Keratinocyte (primary cell): ENCODE measurements at regions not wholly inside any gene's neighbourhood (a gene's known extent, or its start where the extent isn't known, plus 50 kb on each side); places are given as distances from the start of the nearest gene placed in this dataset.

Experiments
- CTCF ChIP-seq, 3 experiments: IDR thresholded peaks in 1 of 3; conservative IDR thresholded peaks in 1 of 3; optimal IDR thresholded peaks in 1 of 3; 2 replicates in 2 of 3; 3 replicates in 1 of 3; pipeline versions ENCODE3 to v1.5.1; 2011; ENCODE audit warnings: low read length in 3 of 3, mild to moderate bottlenecking in 3 of 3, moderate library complexity in 2 of 3, control low read depth in 1 of 3, inconsistent platforms in 1 of 3; ENCODE audit not compliant: insufficient read depth in 2 of 3; ENCODE audit errors: extremely low read depth in 1 of 3
- EZH2 ChIP-seq: IDR thresholded peaks from one replicate; pipeline ENCODE4 v1.6.1; 2012; ENCODE audit warnings: inconsistent platforms, mild to moderate bottlenecking, low read length, moderate library complexity

GRCh38 chr3:124664804-124665203 lies 65.4 kb upstream of the UMPS start:
- TF ChIP-seq CTCF (optimal IDR thresholded peaks at IDR 0.05 in 1 of 3, IDR thresholded peaks at IDR 0.05 in 1 of 3, conservative IDR thresholded peaks at IDR 0.05 in 1 of 3; ENCODE audit: extremely low read depth in 1 of 3, insufficient read depth in 2 of 3, low read length in 3 of 3) (no peak), EZH2 (no peak)
